Fibroblast of villous mesenchyme (primary cell): ENCODE measurements at regions not wholly inside any gene's neighbourhood (a gene's known extent, or its start where the extent isn't known, plus 50 kb on each side); places are given as distances from the start of the nearest gene placed in this dataset.
A peak's percentile ranks its signal among the peaks of the same experiment; 100 is the strongest.

Source experiments
- DNase-seq: peaks from one replicate; pipeline ENCODE4 v3.0.0-alpha.2; 2010; ENCODE audit warnings: low read depth
- H3K4me3 ChIP-seq: 2 replicates; pipeline ENCODE4 v1.5.1; 2011; ENCODE audit warnings: low read depth, mild to moderate bottlenecking, low read length
- CTCF ChIP-seq: IDR thresholded peaks from 2 replicates; pipeline ENCODE4 v1.5.1; 2012; ENCODE audit warnings: low read depth, mild to moderate bottlenecking, low read length; ENCODE audit not compliant: insufficient read depth

GRCh38 chr10:33669904-33670303 is 335.4 kb upstream of the NRP1 start:
- TF ChIP-seq CTCF, result no peak
- no peak for DNase-seq
- H3K4me3 ChIP-seq, result no peak overlapping the region

DNA sequence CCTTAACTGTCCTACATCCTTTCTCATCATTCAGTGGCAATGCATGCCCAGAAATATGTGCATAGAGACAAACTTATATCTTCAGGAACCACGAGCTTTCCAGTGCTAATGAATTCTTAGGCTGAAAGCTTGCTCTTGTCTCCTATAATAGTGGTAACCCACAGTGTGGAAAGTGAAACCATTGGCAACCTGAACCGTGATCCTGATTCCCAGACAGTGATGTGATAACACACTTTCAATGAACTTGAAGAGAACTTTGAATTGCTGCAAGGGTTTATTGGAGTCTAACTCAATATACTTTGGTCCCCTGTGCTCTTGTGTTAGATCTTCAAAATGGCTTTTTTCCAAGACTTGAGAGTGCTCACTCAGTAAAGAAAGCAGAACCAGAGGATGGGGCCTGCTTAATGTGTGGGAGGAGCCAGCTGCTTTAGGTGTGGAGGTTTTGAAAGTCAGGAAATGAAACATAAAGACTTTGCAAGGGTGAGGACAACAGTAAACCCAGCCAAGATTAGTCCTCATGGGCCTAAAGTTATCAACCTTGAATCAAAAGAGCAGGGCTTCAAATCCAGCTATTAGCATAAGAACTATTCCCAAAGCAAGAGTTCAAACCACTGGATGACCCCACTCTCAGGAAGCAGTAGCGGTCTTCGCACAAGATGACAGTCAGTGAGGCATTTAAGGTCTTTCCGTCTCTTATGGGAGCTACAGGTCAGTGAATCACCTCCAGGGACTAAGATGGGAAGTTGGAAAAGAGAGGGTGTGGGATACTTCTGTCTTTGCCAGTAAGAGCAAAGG is 332.4 kb upstream of the NRP1 start:
- no peak for DNase-seq
- no peak for TF ChIP-seq CTCF
- no peak overlapping the region for H3K4me3 ChIP-seq

- TF ChIP-seq CTCF, result no peak
- DNase-seq, result peak; percentile 17
Observed at GRCh38 chr10:33665501-33665900, 331.0 kb upstream of the NRP1 start.

GRCh38 chr10:33664070-33664469 is 329.6 kb upstream of the NRP1 start:
- DNase-seq, result no peak
- no peak for TF ChIP-seq CTCF
- no peak overlapping the region for H3K4me3 ChIP-seq

More at GRCh38 chr10:33665501-33665900, 331.0 kb upstream of the NRP1 start:
- H3K4me3 ChIP-seq, result no peak overlapping the region

DNA sequence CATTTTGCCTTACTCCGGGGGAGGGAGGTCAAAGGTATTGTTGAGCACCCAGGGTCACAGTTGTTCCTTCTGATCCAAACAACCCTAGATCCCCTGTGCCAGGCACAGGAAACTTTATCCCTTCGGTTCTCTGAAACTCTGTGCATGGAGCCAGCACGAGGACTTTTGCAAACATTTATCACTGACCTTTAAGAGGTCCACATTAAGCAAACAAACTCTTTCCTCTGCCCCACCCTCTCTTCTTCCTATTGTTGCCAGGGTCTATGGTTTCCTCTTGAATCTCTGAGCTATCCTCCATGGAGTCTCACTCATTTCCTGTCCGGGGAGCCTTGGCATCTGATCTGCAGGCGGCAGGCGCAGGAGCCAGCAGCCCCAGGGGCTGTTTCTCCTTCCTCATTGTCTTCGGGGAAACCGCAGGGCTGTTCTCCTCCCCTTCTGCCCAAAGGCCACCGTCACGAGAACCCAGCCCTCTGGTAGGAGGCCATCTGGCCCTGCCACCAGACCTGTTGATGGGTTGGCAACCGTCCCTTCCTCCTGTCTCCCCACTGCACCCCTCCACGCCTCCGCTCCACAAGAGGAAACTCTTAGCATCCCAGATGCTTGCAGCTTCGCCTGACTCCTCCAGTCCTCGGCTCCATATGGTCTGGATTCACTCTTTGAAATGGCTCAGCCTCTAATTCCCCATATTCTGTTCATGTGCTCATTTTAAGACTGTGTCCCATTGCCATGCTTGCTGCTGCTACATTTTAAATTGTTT is 327.3 kb upstream of the NRP1 start:
- no peak overlapping the region for H3K4me3 ChIP-seq
- no peak for DNase-seq
- TF ChIP-seq CTCF, result no peak

GRCh38 chr10:33660329-33660728 is 325.9 kb upstream of the NRP1 start:
- no peak for TF ChIP-seq CTCF

GRCh38 chr10:33657913-33658312 is 323.4 kb upstream of the NRP1 start:
- no peak for DNase-seq
- H3K4me3 ChIP-seq, result no peak overlapping the region
- no peak for TF ChIP-seq CTCF

More at GRCh38 chr10:33660329-33660728, 325.9 kb upstream of the NRP1 start:
- no peak overlapping the region for H3K4me3 ChIP-seq
- no peak for DNase-seq
